Psoas muscle (tissue), 7 donors: ENCODE measurements at regions not wholly inside any gene's neighbourhood (a gene's known extent, or its start where the extent isn't known, plus 50 kb on each side); places are given as distances from the start of the nearest gene placed in this dataset.

Experiments used
- ATAC-seq, 4 donors: fragments of 200-7000 bp; cut with Tn5 transposase; one replicate each; pipeline ENCODE4 v1.9.1; 2020; ENCODE audit warnings: moderate library complexity in 3 of 4, mild to moderate bottlenecking in 2 of 4
- DNase-seq, 2 donors: peaks; one replicate each; pipeline ENCODE4 v3.0.0-alpha.2; 2020
- H3K27ac ChIP-seq: fragments of 200-600 bp; one replicate; pipeline ENCODE4 v1.8.0; 2022
- H3K27me3 ChIP-seq, 3 donors: fragments of 200-600 bp in 1 of 3; one replicate each; pipeline versions ENCODE4 v1.6.1 to v1.8.0; 2013 to 2022; ENCODE audit warnings: low read length in 2 of 3, mild to moderate bottlenecking in 2 of 3, moderate library complexity in 1 of 3; ENCODE audit not compliant: insufficient read depth in 3 of 3
- H3K36me3 ChIP-seq, 2 donors: fragments of 200-600 bp in 1 of 2; one replicate each; pipeline versions ENCODE4 v1.6.1 to v1.8.0; 2013 to 2022; ENCODE audit warnings: low read depth in 1 of 2, mild to moderate bottlenecking in 1 of 2, moderate library complexity in 1 of 2; ENCODE audit not compliant: insufficient read depth in 1 of 2
- H3K4me1 ChIP-seq: fragments of 200-600 bp; one replicate; pipeline ENCODE4 v1.8.0; 2022
- H3K4me3 ChIP-seq: fragments of 200-600 bp; one replicate; pipeline ENCODE4 v1.8.0; 2022; ENCODE audit warnings: mild to moderate bottlenecking
- H3K9me3 ChIP-seq: fragments of 200-600 bp; one replicate; pipeline ENCODE4 v1.8.0; 2022
- CTCF ChIP-seq: fragments of 200-600 bp; IDR thresholded peaks from one replicate; pipeline ENCODE4 v1.8.0; 2022; ENCODE audit warnings: antibody characterized with exemption
- WGBS, 3 donors: extraction: QIAGEN DNeasy Blood & Tissue Kit; methylation state at CpG; one replicate each; pipeline versions ENCODE4 v1.1.6 to v1.1.7; 2013; 5-methylcytosine and 5-hydroxymethylcytosine counted together
- intact Hi-C, 2 donors: fragments of 100-400 bp; cut with DNase I; formaldehyde crosslinking; loops; one replicate each; pipeline versions ENCODE4 v1.11.0 to v1.14.2; 2022
- donor health status: healthy with polysubstance abuse.
- donor health status: DM: no; HTN: no; CAD: no; lungs with moderate emphysema.
- donor health status: Bipolar disorder and iron deficiency.
- donor health status: healthy.
- donor health status: DM: yes; HTN: yes; CAD: no.
- donor health status: DM: no; HTN: no; CAD: no.
- donor health status: DM: yes; HTN: yes; CAD: no.

DNA sequence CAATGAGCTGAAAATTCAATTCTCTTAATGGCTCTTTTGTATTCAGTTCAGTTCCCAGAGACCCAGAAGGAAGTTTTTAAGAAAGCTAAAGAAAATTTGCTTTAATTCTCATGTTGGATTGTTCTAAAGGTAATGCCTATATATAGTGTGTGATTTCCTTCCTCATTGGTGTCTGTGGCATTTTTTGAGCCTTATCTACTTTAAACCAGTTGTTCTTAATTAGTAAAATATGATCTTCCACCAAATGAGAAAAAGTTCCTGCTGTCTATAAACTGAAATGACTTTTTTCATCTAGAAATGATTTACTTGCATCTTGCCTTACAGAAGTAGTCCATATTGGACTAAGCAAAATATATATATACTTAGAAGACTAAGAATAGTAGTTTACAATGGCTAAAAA lies 622.1 kb upstream of the KIRREL3 start:
- H3K4me3 ChIP-seq: no peak overlapping the region
- no peak overlapping the region for H3K27ac ChIP-seq
- no peak for TF ChIP-seq CTCF
- intact Hi-C loops: no loop called here
- ATAC-seq: no peak
- H3K27me3 ChIP-seq: no peaks in the 10 kb centered on the region
- no peaks in the 10 kb centered on the region for H3K36me3 ChIP-seq
- no peaks in the 10 kb centered on the region for H3K4me1 ChIP-seq
- DNase-seq: no peak
- H3K9me3 ChIP-seq: no peaks in the 10 kb centered on the region

GRCh38 chr11:127620671-127621070 lies 620.1 kb upstream of the KIRREL3 start:
- Histone ChIP-seq H3K4me1 (no peaks in the 10 kb centered on the region), H3K27me3 (no peaks in the 10 kb centered on the region), H3K36me3 (no peaks in the 10 kb centered on the region), H3K4me3 (no peak overlapping the region), H3K27ac (no peak overlapping the region), H3K9me3 (no peaks in the 10 kb centered on the region)
- ATAC-seq: no peak
- intact Hi-C loops: no loop called here
- no peak for DNase-seq
- no peak for TF ChIP-seq CTCF
- WGBS, 3 donors: 91 to 95% (median 93%) methylated on average over 4 of the region's 4 CpGs

DNA sequence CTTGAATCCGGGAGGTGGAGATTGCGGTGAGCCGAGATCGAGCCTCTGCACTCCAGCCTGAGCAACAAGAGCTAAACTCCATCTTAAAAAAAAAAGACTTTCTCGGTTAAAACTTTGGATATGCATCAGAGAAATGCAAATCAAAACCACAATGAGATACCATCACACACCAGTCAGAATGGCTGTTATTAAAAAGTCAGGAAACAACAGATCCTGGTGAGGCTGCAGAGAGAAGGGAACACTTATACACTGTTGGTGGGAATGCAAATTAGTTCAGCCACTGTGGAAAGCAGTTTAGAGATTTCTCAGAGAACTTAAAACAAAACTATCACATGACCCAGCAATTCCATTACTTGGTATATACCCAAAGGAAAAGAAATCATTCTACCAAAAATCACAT lies 619.4 kb upstream of the KIRREL3 start:
- TF ChIP-seq CTCF: no peak
- no peak for DNase-seq
- Histone ChIP-seq H3K4me1 (no peaks in the 10 kb centered on the region), H3K27ac (no peak overlapping the region), H3K27me3 (no peaks in the 10 kb centered on the region), H3K4me3 (no peak overlapping the region), H3K36me3 (no peaks in the 10 kb centered on the region), H3K9me3 (no peaks in the 10 kb centered on the region)
- ATAC-seq: no peak
- intact Hi-C loops: no loop called here
- WGBS, 3 donors: 92 to 97% (median 93%) methylated on average over 5 of the region's 5 CpGs

GRCh38 chr11:127618721-127619120 lies 618.2 kb upstream of the KIRREL3 start:
- no peaks in the 10 kb centered on the region for H3K4me1 ChIP-seq
- DNase-seq (no peak), ATAC-seq (no peak)
- no peak for TF ChIP-seq CTCF
- H3K27ac ChIP-seq: no peak overlapping the region
- 90 to 96% (median 96%) methylated on average over 1 of the region's 1 CpG for WGBS, 3 donors
- H3K36me3 ChIP-seq: no peaks in the 10 kb centered on the region
- H3K27me3 ChIP-seq: no peaks in the 10 kb centered on the region
- intact Hi-C loops: no loop called here
- no peak overlapping the region for H3K4me3 ChIP-seq
- H3K9me3 ChIP-seq: no peaks in the 10 kb centered on the region

GRCh38 chr11:127616158-127616557 lies 615.6 kb upstream of the KIRREL3 start:
- no peaks in the 10 kb centered on the region for H3K36me3 ChIP-seq
- no peak overlapping the region for H3K27ac ChIP-seq
- no peaks in the 10 kb centered on the region for H3K9me3 ChIP-seq
- no peak for DNase-seq
- no peak overlapping the region for H3K4me3 ChIP-seq
- intact Hi-C loops: no loop called here
- no peak for TF ChIP-seq CTCF
- no peaks in the 10 kb centered on the region for H3K27me3 ChIP-seq
- ATAC-seq: no peak
- 73 to 79% (median 75%) methylated on average over 8 of the region's 8 CpGs for whole genome bisulfite sequencing, 3 donors
- no peaks in the 10 kb centered on the region for H3K4me1 ChIP-seq
